ENCODE measurements at regions not wholly inside any gene's neighbourhood (a gene's known extent, or its start where the extent isn't known, plus 50 kb on each side); places are given as distances from the start of the nearest gene placed in this dataset.
"Not testable (repeated sequence)": the region's sequence is repeated elsewhere in the genome, so short reads cannot be mapped to it uniquely, and the experiment has no call there.

DNA sequence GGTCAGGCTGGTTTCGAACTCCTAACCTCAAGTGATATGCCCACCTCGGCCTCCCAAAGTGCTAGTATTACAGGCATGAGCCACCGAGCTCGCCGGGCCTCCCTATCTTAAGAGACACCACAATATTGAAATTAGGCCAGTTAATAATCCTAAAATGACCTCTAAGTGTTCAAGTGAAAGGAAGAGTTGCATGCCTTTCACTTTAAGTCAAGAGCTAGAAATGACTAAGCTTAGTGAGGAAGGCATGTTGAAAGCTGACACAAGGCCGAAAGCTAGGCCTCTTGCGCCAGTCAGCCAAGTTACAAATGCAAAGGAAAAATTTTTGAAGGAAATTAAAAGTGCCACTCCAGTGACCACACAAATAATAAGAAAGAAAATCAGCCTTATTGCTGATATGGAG, 144.5 kb upstream of the FNDC3A start:
- TF ChIP-seq, protein P1, sequence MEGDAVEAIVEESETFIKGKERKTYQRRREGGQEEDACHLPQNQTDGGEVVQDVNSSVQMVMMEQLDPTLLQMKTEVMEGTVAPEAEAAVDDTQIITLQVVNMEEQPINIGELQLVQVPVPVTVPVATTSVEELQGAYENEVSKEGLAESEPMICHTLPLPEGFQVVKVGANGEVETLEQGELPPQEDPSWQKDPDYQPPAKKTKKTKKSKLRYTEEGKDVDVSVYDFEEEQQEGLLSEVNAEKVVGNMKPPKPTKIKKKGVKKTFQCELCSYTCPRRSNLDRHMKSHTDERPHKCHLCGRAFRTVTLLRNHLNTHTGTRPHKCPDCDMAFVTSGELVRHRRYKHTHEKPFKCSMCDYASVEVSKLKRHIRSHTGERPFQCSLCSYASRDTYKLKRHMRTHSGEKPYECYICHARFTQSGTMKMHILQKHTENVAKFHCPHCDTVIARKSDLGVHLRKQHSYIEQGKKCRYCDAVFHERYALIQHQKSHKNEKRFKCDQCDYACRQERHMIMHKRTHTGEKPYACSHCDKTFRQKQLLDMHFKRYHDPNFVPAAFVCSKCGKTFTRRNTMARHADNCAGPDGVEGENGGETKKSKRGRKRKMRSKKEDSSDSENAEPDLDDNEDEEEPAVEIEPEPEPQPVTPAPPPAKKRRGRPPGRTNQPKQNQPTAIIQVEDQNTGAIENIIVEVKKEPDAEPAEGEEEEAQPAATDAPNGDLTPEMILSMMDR (IDR thresholded peaks at IDR 0.05), result no peak
- TF ChIP-seq POLR2AphosphoS5 (IDR thresholded peaks at IDR 0.05; ENCODE audit: insufficient read depth in 1 of 2, low read depth in 1 of 2), result no peak
- no peak for TF ChIP-seq POLR2A (IDR thresholded peaks at IDR 0.05)
- Histone ChIP-seq H3K9me3 (no peaks in the 10 kb centered on the region), H3K4me3 (no peak overlapping the region), H3K4me1 (no peaks in the 10 kb centered on the region), H3K36me3 (no peaks in the 10 kb centered on the region), H3K27me3 (no peaks in the 10 kb centered on the region), H3K27ac (no peak overlapping the region)
- DNase-seq (ENCODE audit: extremely low spot score in 2 of 2), result no peak
- intact Hi-C loops (cut with DNase I), result no loop called here

DNA sequence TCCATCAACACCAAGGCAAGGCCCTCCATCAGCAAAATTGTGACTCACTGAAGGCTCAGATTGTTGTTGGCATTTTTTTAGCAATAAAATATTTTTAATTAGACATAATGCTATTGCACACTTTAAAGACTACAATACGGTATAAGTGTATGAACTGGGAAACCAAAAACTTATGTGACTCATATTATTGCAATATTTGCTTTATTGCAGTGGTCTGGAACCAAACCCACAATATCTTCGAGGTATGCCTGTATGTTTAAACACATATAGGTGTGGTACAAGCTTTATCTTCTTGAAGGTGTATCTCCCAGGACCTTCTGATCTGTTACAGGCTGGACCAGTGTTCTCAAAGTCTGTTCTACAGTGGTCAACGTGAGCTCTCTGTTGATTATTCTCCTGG, 142.3 kb upstream of the FNDC3A start:
- Histone ChIP-seq H3K4me3 (no peak overlapping the region), H3K4me1 (no peaks in the 10 kb centered on the region), H3K36me3 (no peaks in the 10 kb centered on the region), H3K27me3 (no peaks in the 10 kb centered on the region), H3K27ac (no peak overlapping the region), H3K9me3 (no peaks in the 10 kb centered on the region)
- TF ChIP-seq POLR2AphosphoS5 (IDR thresholded peaks at IDR 0.05; ENCODE audit: insufficient read depth in 1 of 2, low read depth in 1 of 2) (no peak), POLR2A (IDR thresholded peaks at IDR 0.05) (no peak)
- TF ChIP-seq, protein P1 (IDR thresholded peaks at IDR 0.05), result no peak
- no peak for DNase-seq (ENCODE audit: extremely low spot score in 2 of 2)
- intact Hi-C loops (cut with DNase I), result no loop called here

GRCh38 chr13:48835326-48835725, 140.4 kb upstream of the FNDC3A start:
- intact Hi-C loops (cut with DNase I); H3K4me3 ChIP-seq; H3K9me3 ChIP-seq; H3K27ac ChIP-seq; DNase-seq (ENCODE audit: extremely low spot score in 2 of 2); H3K4me1 ChIP-seq; H3K27me3 ChIP-seq; H3K36me3 ChIP-seq: not testable (repeated sequence)

GRCh38 chr13:48838193-48838973, 137.3 kb upstream of the FNDC3A start:
- Histone ChIP-seq H3K9me3 (no peaks in the 10 kb centered on the region), H3K27ac (no peak overlapping the region), H3K4me1 (no peaks in the 10 kb centered on the region), H3K4me3 (no peak overlapping the region), H3K36me3 (no peaks in the 10 kb centered on the region), H3K27me3 (no peaks in the 10 kb centered on the region)
- intact Hi-C loops (cut with DNase I), result no loop called here
- DNase-seq (ENCODE audit: extremely low spot score in 2 of 2), result no peak
- TF ChIP-seq, protein P1 (IDR thresholded peaks at IDR 0.05), result no peak
- TF ChIP-seq POLR2A (IDR thresholded peaks at IDR 0.05) (no peak), POLR2AphosphoS5 (IDR thresholded peaks at IDR 0.05; ENCODE audit: insufficient read depth in 1 of 2, low read depth in 1 of 2) (no peak)

DNA sequence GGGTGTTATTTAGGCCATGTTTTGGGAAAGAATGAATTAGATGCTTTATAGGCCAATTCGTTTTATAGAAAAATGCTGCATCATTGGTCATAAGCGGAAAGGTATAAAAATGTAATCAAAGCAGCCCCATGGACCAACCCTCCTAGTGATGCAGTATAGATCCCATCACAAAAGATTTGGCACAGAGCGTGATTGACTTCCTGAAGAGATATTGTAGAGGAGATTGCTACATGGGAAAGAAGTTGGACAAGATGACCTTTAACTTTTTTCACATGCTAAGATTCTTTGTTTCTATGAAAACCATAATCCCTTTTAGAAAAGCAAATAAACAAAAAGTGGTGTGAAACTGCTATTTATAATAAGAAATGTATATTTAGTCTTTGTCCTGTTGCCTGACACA, 136.5 kb upstream of the FNDC3A start:
- TF ChIP-seq, protein P1 (IDR thresholded peaks at IDR 0.05), result no peak
- no peak for TF ChIP-seq POLR2AphosphoS5 (IDR thresholded peaks at IDR 0.05; ENCODE audit: insufficient read depth in 1 of 2, low read depth in 1 of 2)
- TF ChIP-seq POLR2A (IDR thresholded peaks at IDR 0.05), result no peak
- H3K27ac ChIP-seq, result no peak overlapping the region
- H3K4me1 ChIP-seq, result no peaks in the 10 kb centered on the region
- H3K36me3 ChIP-seq, result no peaks in the 10 kb centered on the region
- no peaks in the 10 kb centered on the region for H3K9me3 ChIP-seq
- no peak for DNase-seq (ENCODE audit: extremely low spot score in 2 of 2)
- no peak overlapping the region for H3K4me3 ChIP-seq
- H3K27me3 ChIP-seq, result no peaks in the 10 kb centered on the region
- intact Hi-C loops (cut with DNase I), result no loop called here

All from vagina (tissue), 2 donors.